Stimulated activated CD4-positive, alpha-beta T cell treated with anti-CD3 and anti-CD28 coated beads, TNF-alpha, amount 100 ng/mL, for 1 hour (primary cell): ENCODE measurements at regions not wholly inside any gene's neighbourhood (a gene's known extent, or its start where the extent isn't known, plus 50 kb on each side); places are given as distances from the start of the nearest gene placed in this dataset.

Experiments used
- DNase-seq, 3 donors: peaks; one replicate each; pipeline ENCODE4 v3.0.0-alpha.2; 2020; ENCODE audit warnings: low read depth in 3 of 3, low spot score in 1 of 3

- DNase-seq = no peak
Observed at GRCh38 chr21:15520811-15521643, 208.8 kb upstream of the USP25 start.

- no peak for DNase-seq
Observed at GRCh38 chr21:15521644-15522001, 208.2 kb upstream of the USP25 start.

GRCh38 chr21:15522148-15522547 lies 207.6 kb upstream of the USP25 start:
- no peak for DNase-seq

- DNase-seq = no peak
Observed at GRCh38 chr21:15524855-15525254, 204.9 kb upstream of the USP25 start.

- no peak for DNase-seq
Observed at GRCh38 chr21:15526798-15527197, 203.0 kb upstream of the USP25 start.

- DNase-seq = no peak
Observed at GRCh38 chr21:15528346-15528745, 201.4 kb upstream of the USP25 start.

- no peak for DNase-seq
Observed at GRCh38 chr21:15531986-15532385, 197.8 kb upstream of the USP25 start.

- DNase-seq = no peak
Observed at GRCh38 chr21:15533618-15534017, 196.2 kb upstream of the USP25 start.

GRCh38 chr21:15534450-15534886 lies 195.3 kb upstream of the USP25 start:
- no peak for DNase-seq

- no peak for DNase-seq
Observed at GRCh38 chr21:15539376-15539775, 190.4 kb upstream of the USP25 start.

- no peak for DNase-seq
Observed at GRCh38 chr21:15543473-15543872, 186.3 kb upstream of the USP25 start.

GRCh38 chr21:15549671-15550070 lies 180.1 kb upstream of the USP25 start:
- DNase-seq = no peak

GRCh38 chr21:15552914-15553494 lies 176.8 kb upstream of the USP25 start:
- DNase-seq = no peak

- DNase-seq = no peak
Observed at GRCh38 chr21:15557925-15558324, 171.9 kb upstream of the USP25 start.

- DNase-seq = no peak
Observed at GRCh38 chr21:15558884-15559283, 170.9 kb upstream of the USP25 start.

GRCh38 chr21:15559660-15560059 lies 170.1 kb upstream of the USP25 start:
- DNase-seq = no peak

- no peak for DNase-seq
Observed at GRCh38 chr21:15560383-15561056, 169.3 kb upstream of the USP25 start.

GRCh38 chr21:15562748-15563147 lies 167.0 kb upstream of the USP25 start:
- DNase-seq = no peak

- DNase-seq = no peak
Observed at GRCh38 chr21:15564907-15565306, 164.9 kb upstream of the USP25 start.

GRCh38 chr21:15566703-15567102 lies 163.1 kb upstream of the USP25 start:
- DNase-seq = no peak

GRCh38 chr21:15567191-15567590 lies 162.6 kb upstream of the USP25 start:
- no peak for DNase-seq

GRCh38 chr21:15568516-15568915 lies 161.3 kb upstream of the USP25 start:
- no peak for DNase-seq
